CD14-positive monocyte (primary cell): ENCODE measurements at regions not wholly inside any gene's neighbourhood (a gene's known extent, or its start where the extent isn't known, plus 50 kb on each side); places are given as distances from the start of the nearest gene placed in this dataset.

Experiments used
- DNase-seq, 3 donors: peaks; one replicate each; pipeline ENCODE4 v3.0.0-alpha.2; 2011 to 2022
- H2AFZ ChIP-seq: 2 replicates; pipeline ENCODE4 v1.6.0; 2012; ENCODE audit warnings: mild to moderate bottlenecking, low read depth, low read length, inconsistent platforms; ENCODE audit not compliant: insufficient read depth, poor library complexity, severe bottlenecking
- H3K27ac ChIP-seq, 2 donors: 1 replicate in 1 of 2; 2 replicates in 1 of 2; pipeline ENCODE4 v1.5.1; 2012 to 2013; ENCODE audit warnings: low read length in 2 of 2, control low read depth in 1 of 2, inconsistent platforms in 1 of 2, low read depth in 1 of 2, mild to moderate bottlenecking in 1 of 2
- H3K27me3 ChIP-seq, 2 donors: one replicate each; pipeline versions ENCODE4 v1.6.0 to v1.6.1; 2011 to 2013; ENCODE audit warnings: low read length in 2 of 2; ENCODE audit not compliant: control insufficient read depth in 2 of 2, insufficient read depth in 2 of 2
- H3K36me3 ChIP-seq, 2 donors: replicated peaks in 1 of 2; 1 replicate in 1 of 2; 2 replicates in 1 of 2; pipeline versions ENCODE4 v1.5.1 to v1.6.1; 2012 to 2013; ENCODE audit warnings: low read length in 2 of 2, control low read depth in 1 of 2, inconsistent platforms in 1 of 2, mild to moderate bottlenecking in 1 of 2; ENCODE audit not compliant: insufficient read depth in 2 of 2, control insufficient read depth in 1 of 2
- H3K4me1 ChIP-seq, 2 donors: 1 replicate in 1 of 2; 2 replicates in 1 of 2; pipeline versions ENCODE4 v1.5.1 to v1.6.1; 2012 to 2013; ENCODE audit warnings: low read length in 2 of 2, control low read depth in 1 of 2, inconsistent platforms in 1 of 2, mild to moderate bottlenecking in 1 of 2, moderate library complexity in 1 of 2; ENCODE audit not compliant: insufficient read depth in 2 of 2, control insufficient read depth in 1 of 2
- H3K4me2 ChIP-seq: replicated peaks from 2 replicates; pipeline ENCODE3; 2012; ENCODE audit warnings: low read length, moderate library complexity, mild to moderate bottlenecking; ENCODE audit not compliant: poor library complexity, severe bottlenecking; ENCODE audit errors: extremely low read depth
- H3K4me3 ChIP-seq, 3 experiments: fragments of 200-600 bp in 1 of 3; sonication (generic) in 1 of 3; replicated peaks in 1 of 3; 1 replicate in 2 of 3; 2 replicates in 1 of 3; pipeline ENCODE4 v1.5.1; 2011 to 2013; ENCODE audit warnings: low read length in 3 of 3, mild to moderate bottlenecking in 3 of 3, control low read depth in 2 of 3, low read depth in 2 of 3, inconsistent platforms in 1 of 3, moderate library complexity in 1 of 3
- H3K79me2 ChIP-seq: 2 replicates; pipeline ENCODE4 v1.6.0; 2012; ENCODE audit warnings: mild to moderate bottlenecking, control low read depth, inconsistent platforms, low read length, moderate library complexity; ENCODE audit not compliant: insufficient read depth
- H3K9ac ChIP-seq: 2 replicates; pipeline ENCODE4 v1.6.0; 2017; ENCODE audit warnings: low read length, mild to moderate bottlenecking; ENCODE audit not compliant: insufficient read depth, poor library complexity, severe bottlenecking
- H3K9me3 ChIP-seq, 2 donors: replicated peaks in 1 of 2; 1 replicate in 1 of 2; 2 replicates in 1 of 2; pipeline versions ENCODE4 v1.5.1 to v1.6.1; 2012 to 2013; ENCODE audit warnings: low read length in 2 of 2, control low read depth in 1 of 2; ENCODE audit not compliant: control insufficient read depth in 1 of 2, insufficient read depth in 1 of 2
- H4K20me1 ChIP-seq: 2 replicates; pipeline ENCODE4 v1.6.0; 2012; ENCODE audit warnings: mild to moderate bottlenecking, low read length, control low read depth, moderate library complexity; ENCODE audit not compliant: insufficient read depth
- H3K27ac Mint-ChIP-seq, 7 donors: one replicate each; pipeline ENCODE4 v1.8.0; 2020; ENCODE audit warnings: mild to moderate bottlenecking in 7 of 7, mixed read lengths in 7 of 7, moderate library complexity in 6 of 7, inconsistent platforms in 2 of 7
- H3K27me3 Mint-ChIP-seq, 3 donors: one replicate each; pipeline ENCODE4 v1.8.0; 2021 to 2022; ENCODE audit warnings: low read depth in 3 of 3, mild to moderate bottlenecking in 3 of 3, mixed read lengths in 3 of 3, moderate library complexity in 3 of 3, inconsistent platforms in 1 of 3
- H3K36me3 Mint-ChIP-seq, 2 donors: one replicate each; pipeline ENCODE4 v1.8.0; 2020; ENCODE audit warnings: mixed read lengths in 2 of 2, inconsistent platforms in 1 of 2, mild to moderate bottlenecking in 1 of 2
- H3K4me1 Mint-ChIP-seq: one replicate; pipeline ENCODE4 v1.8.0; 2020; ENCODE audit warnings: mild to moderate bottlenecking, mixed read lengths
- H3K4me3 Mint-ChIP-seq, 2 donors: one replicate each; pipeline ENCODE4 v1.8.0; 2020; ENCODE audit warnings: mild to moderate bottlenecking in 2 of 2, mixed read lengths in 2 of 2, moderate library complexity in 1 of 2
- H3K9me3 Mint-ChIP-seq, 7 donors: one replicate each; pipeline ENCODE4 v1.8.0; 2020 to 2022; ENCODE audit warnings: mixed read lengths in 7 of 7, mild to moderate bottlenecking in 6 of 7, moderate library complexity in 6 of 7, inconsistent platforms in 2 of 7
- CTCF ChIP-seq: fragments of 200-600 bp; IDR thresholded peaks from one replicate; pipeline ENCODE4 v1.8.0; 2022; ENCODE audit warnings: antibody characterized with exemption, mild to moderate bottlenecking
- WGBS: methylation state at CpG from one replicate; pipeline ENCODE4 v1.1.5; 2013; ENCODE audit warnings: missing lambda C conversion rate; ENCODE audit not compliant: insufficient coverage; 5-methylcytosine and 5-hydroxymethylcytosine counted together
- intact Hi-C, 2 donors: fragments of 100-400 bp; cut with micrococcal nuclease; formaldehyde crosslinking; loops; one replicate each; pipeline versions ENCODE4 v1.15.0 to v1.15.1; 2023

GRCh38 chr1:194640322-194640721 is 1453.9 kb upstream of the B3GALT2 start:
- intact Hi-C loops: no loop called here

GRCh38 chr1:194629011-194629410 is 1442.6 kb upstream of the B3GALT2 start:
- Histone ChIP-seq H3K4me3 (no peak overlapping the region), H3K27me3 (no peaks in the 10 kb centered on the region), H3K4me2 (no peak overlapping the region), H3K36me3 (no peaks in the 10 kb centered on the region), H4K20me1 (no peaks in the 10 kb centered on the region), H3K27ac (no peak overlapping the region), H3K79me2 (no peaks in the 10 kb centered on the region), H3K4me1 (no peaks in the 10 kb centered on the region), H3K9ac (no peak overlapping the region), H2AFZ (no peak overlapping the region), H3K9me3 (peaks cover 7 to 9% of the 10 kb centered on the region in 2 donors)
- no peak for DNase-seq
- H3K27ac Mint-ChIP-seq: no peak overlapping the region
- TF ChIP-seq CTCF: no peak
- WGBS: no CpG with 5 or more reads among the region's 2 CpGs
- peaks cover 1 to 12% (median 4%) of the 10 kb centered on the region in 7 donors for H3K9me3 Mint-ChIP-seq
- no peak overlapping the region for H3K4me3 Mint-ChIP-seq
- intact Hi-C loops: no loop called here
- H3K4me1 Mint-ChIP-seq: no peaks in the 10 kb centered on the region
- no peaks in the 10 kb centered on the region for H3K36me3 Mint-ChIP-seq
- no peaks in the 10 kb centered on the region for H3K27me3 Mint-ChIP-seq

More at GRCh38 chr1:194640322-194640721, 1453.9 kb upstream of the B3GALT2 start:
- H3K27me3 ChIP-seq: no peaks in the 10 kb centered on the region
- H3K27ac ChIP-seq: no peak overlapping the region
- no peak for DNase-seq
- H3K36me3 ChIP-seq: no peaks in the 10 kb centered on the region
- H3K9me3 Mint-ChIP-seq: peaks cover 2 to 9% (median 7%) of the 10 kb centered on the region in 7 donors
- H3K79me2 ChIP-seq: no peaks in the 10 kb centered on the region
- H3K9ac ChIP-seq: no peak overlapping the region
- H3K4me3 ChIP-seq: no peak overlapping the region
- no peaks in the 10 kb centered on the region for H4K20me1 ChIP-seq
- H3K4me2 ChIP-seq: no peak overlapping the region
- WGBS: no CpG with 5 or more reads among the region's 2 CpGs
- H3K4me1 Mint-ChIP-seq: no peaks in the 10 kb centered on the region
- no peak overlapping the region for H2AFZ ChIP-seq
- peaks cover 0 to 2% (median 0%) of the 10 kb centered on the region in 3 donors for H3K27me3 Mint-ChIP-seq
- peaks cover 7 to 17% of the 10 kb centered on the region in 2 donors for H3K9me3 ChIP-seq
- H3K27ac Mint-ChIP-seq: no peak overlapping the region
- no peak for TF ChIP-seq CTCF
- H3K36me3 Mint-ChIP-seq: no peaks in the 10 kb centered on the region
- H3K4me3 Mint-ChIP-seq: no peak overlapping the region
- H3K4me1 ChIP-seq: no peaks in the 10 kb centered on the region
